ENCODE measurements at regions not wholly inside any gene's neighbourhood (a gene's known extent, or its start where the extent isn't known, plus 50 kb on each side); places are given as distances from the start of the nearest gene placed in this dataset.

- no peak for DNase-seq (ENCODE audit: low read depth, low spot score)
- no peak for TF ChIP-seq CTCF (IDR thresholded peaks at IDR 0.05; ENCODE audit: low read depth, low read length)
- in situ Hi-C loops (cut with HindIII; ENCODE audit: low sequenced_read_pairs), result no loop called here
- no peak overlapping the region for H3K4me3 ChIP-seq (ENCODE audit: low read depth, low read length)
Measured at GRCh38 chr10:76700241-76700640, 937.4 kb downstream of the KCNMA1 start.

GRCh38 chr10:76697923-76698322, 939.7 kb downstream of the KCNMA1 start:
- in situ Hi-C loops (cut with HindIII; ENCODE audit: low sequenced_read_pairs), result no loop called here
- H3K4me3 ChIP-seq (ENCODE audit: low read depth, low read length), result no peak overlapping the region
- no peak for TF ChIP-seq CTCF (IDR thresholded peaks at IDR 0.05; ENCODE audit: low read depth, low read length)
- DNase-seq (ENCODE audit: low read depth, low spot score), result no peak

GRCh38 chr10:76695069-76695468, 942.5 kb downstream of the KCNMA1 start:
- no peak for DNase-seq (ENCODE audit: low read depth, low spot score)
- no peak overlapping the region for H3K4me3 ChIP-seq (ENCODE audit: low read depth, low read length)
- no peak for TF ChIP-seq CTCF (IDR thresholded peaks at IDR 0.05; ENCODE audit: low read depth, low read length)
- in situ Hi-C loops (cut with HindIII; ENCODE audit: low sequenced_read_pairs), result no loop called here

- in situ Hi-C loops (cut with HindIII; ENCODE audit: low sequenced_read_pairs), result no loop called here
- TF ChIP-seq CTCF (IDR thresholded peaks at IDR 0.05; ENCODE audit: low read depth, low read length), result no peak
- no peak overlapping the region for H3K4me3 ChIP-seq (ENCODE audit: low read depth, low read length)
- no peak for DNase-seq (ENCODE audit: low read depth, low spot score)
Measured at GRCh38 chr10:76686201-76686600, 951.4 kb downstream of the KCNMA1 start.

- no peak for TF ChIP-seq CTCF (IDR thresholded peaks at IDR 0.05; ENCODE audit: low read depth, low read length)
- no peak overlapping the region for H3K4me3 ChIP-seq (ENCODE audit: low read depth, low read length)
- in situ Hi-C loops (cut with HindIII; ENCODE audit: low sequenced_read_pairs), result no loop called here
- no peak for DNase-seq (ENCODE audit: low read depth, low spot score)
Measured at GRCh38 chr10:76684968-76685367, 952.6 kb downstream of the KCNMA1 start.

- in situ Hi-C loops (cut with HindIII; ENCODE audit: low sequenced_read_pairs), result no loop called here
- no peak for DNase-seq (ENCODE audit: low read depth, low spot score)
- no peak overlapping the region for H3K4me3 ChIP-seq (ENCODE audit: low read depth, low read length)
- TF ChIP-seq CTCF (IDR thresholded peaks at IDR 0.05; ENCODE audit: low read depth, low read length), result no peak
Measured at GRCh38 chr10:76681153-76681552, 956.5 kb downstream of the KCNMA1 start.

- H3K4me3 ChIP-seq (ENCODE audit: low read depth, low read length), result no peak overlapping the region
- in situ Hi-C loops (cut with HindIII; ENCODE audit: low sequenced_read_pairs), result no loop called here
- no peak for DNase-seq (ENCODE audit: low read depth, low spot score)
- TF ChIP-seq CTCF (IDR thresholded peaks at IDR 0.05; ENCODE audit: low read depth, low read length), result no peak
Measured at GRCh38 chr10:76679030-76679429, 958.6 kb downstream of the KCNMA1 start.

All from astrocyte of the spinal cord (primary cell).